ENCODE measurements at regions not wholly inside any gene's neighbourhood (a gene's known extent, or its start where the extent isn't known, plus 50 kb on each side); places are given as distances from the start of the nearest gene placed in this dataset.

DNA sequence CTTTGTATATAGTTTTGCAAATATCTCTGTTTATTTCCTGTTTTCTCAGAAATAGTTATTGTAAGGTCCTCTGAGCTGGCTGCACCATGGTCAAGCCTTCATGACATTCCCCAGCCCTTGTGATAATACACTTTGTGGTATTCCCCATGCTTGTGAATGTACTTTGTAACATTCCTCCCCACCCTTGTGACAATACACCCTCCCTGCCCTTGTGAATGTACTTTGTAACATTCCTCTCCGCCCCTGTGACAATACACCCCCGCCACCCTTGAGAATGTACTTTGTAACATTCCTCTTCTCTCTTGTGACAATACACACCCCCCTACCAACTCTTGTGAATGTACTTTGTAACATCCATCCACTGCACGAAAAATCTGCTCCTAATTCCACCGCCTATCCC lies 530.7 kb downstream of the CENPC start:
- Histone ChIP-seq H3K9ac (ENCODE audit: control insufficient read depth, extremely low read depth, insufficient read depth, low read length) (no peak overlapping the region), H3K36me3 (ENCODE audit: control insufficient read depth in 2 of 2, extremely low read depth in 1 of 2, insufficient read depth in 2 of 2, low read length in 2 of 2) (no peaks in the 10 kb centered on the region), H3K9me1 (ENCODE audit: control insufficient read depth, extremely low read depth, insufficient read depth, low read length) (no peaks in the 10 kb centered on the region), H4K20me1 (ENCODE audit: control insufficient read depth, extremely low read depth, insufficient read depth, low read length) (no peaks in the 10 kb centered on the region), H3K79me2 (ENCODE audit: control insufficient read depth, insufficient read depth, low read length) (no peaks in the 10 kb centered on the region), H3K9me3 (ENCODE audit: control insufficient read depth, low read depth, low read length) (no peaks in the 10 kb centered on the region), H3K27ac (ENCODE audit: control insufficient read depth, insufficient read depth, low read length) (no peak overlapping the region), H3K4me3 (ENCODE audit: control insufficient read depth in 2 of 3, extremely low read depth in 1 of 3, insufficient read depth in 2 of 3, low read depth in 1 of 3, low read length in 3 of 3) (no peak overlapping the region), H3K27me3 (ENCODE audit: control insufficient read depth, extremely low read depth, insufficient read depth, low read length) (no peaks in the 10 kb centered on the region), H3K4me2 (ENCODE audit: control insufficient read depth, extremely low read depth, insufficient read depth, low read depth, low read length) (no peak overlapping the region), H2AFZ (ENCODE audit: control insufficient read depth, low read length) (no peak overlapping the region), H3K4me1 (ENCODE audit: control insufficient read depth, extremely low read depth, insufficient read depth, low read length) (no peaks in the 10 kb centered on the region)
- DNase-seq (ENCODE audit: low read depth, low spot score) = no peak
- dilution Hi-C loops (cut with MboI; ENCODE audit: extremely low pct_ligation_motif_present, low sequenced_read_pairs) = no loop called here
- TF ChIP-seq, protein P1, sequence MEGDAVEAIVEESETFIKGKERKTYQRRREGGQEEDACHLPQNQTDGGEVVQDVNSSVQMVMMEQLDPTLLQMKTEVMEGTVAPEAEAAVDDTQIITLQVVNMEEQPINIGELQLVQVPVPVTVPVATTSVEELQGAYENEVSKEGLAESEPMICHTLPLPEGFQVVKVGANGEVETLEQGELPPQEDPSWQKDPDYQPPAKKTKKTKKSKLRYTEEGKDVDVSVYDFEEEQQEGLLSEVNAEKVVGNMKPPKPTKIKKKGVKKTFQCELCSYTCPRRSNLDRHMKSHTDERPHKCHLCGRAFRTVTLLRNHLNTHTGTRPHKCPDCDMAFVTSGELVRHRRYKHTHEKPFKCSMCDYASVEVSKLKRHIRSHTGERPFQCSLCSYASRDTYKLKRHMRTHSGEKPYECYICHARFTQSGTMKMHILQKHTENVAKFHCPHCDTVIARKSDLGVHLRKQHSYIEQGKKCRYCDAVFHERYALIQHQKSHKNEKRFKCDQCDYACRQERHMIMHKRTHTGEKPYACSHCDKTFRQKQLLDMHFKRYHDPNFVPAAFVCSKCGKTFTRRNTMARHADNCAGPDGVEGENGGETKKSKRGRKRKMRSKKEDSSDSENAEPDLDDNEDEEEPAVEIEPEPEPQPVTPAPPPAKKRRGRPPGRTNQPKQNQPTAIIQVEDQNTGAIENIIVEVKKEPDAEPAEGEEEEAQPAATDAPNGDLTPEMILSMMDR (optimal IDR thresholded peaks at IDR 0.05 in 1 of 3, IDR thresholded peaks at IDR 0.05 in 1 of 3, conservative IDR thresholded peaks at IDR 0.05 in 1 of 3; ENCODE audit: extremely low read depth in 1 of 3, insufficient read depth in 2 of 3, low read length in 3 of 3) = no peak
- TF ChIP-seq EZH2 (IDR thresholded peaks at IDR 0.05; ENCODE audit: low read length) = no peak
- no peak for FAIRE-seq

DNA sequence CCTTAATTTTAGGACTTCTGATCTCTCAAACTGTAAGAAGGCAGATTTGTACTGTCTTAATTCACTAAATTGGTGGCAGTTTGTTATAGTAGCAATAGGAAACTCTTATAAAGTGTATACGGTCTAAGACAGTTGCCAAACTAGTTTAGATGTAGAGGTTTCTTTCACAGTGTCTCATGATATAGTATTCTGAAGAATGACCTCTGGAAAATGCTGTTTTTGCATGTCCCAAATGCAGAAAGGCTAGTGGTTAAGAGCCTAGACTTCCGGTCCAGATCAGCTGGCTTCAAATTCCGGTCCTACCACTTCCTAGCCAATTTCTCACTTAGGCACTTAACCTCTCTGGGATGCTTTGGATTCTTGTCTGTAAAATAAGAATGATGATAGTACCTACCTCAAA lies 538.5 kb downstream of the CENPC start:
- no peak for FAIRE-seq
- no peaks in the 10 kb centered on the region for H3K9me3 ChIP-seq (ENCODE audit: control insufficient read depth, low read depth, low read length)
- dilution Hi-C loops (cut with MboI; ENCODE audit: extremely low pct_ligation_motif_present, low sequenced_read_pairs) = no loop called here
- no peaks in the 10 kb centered on the region for H3K79me2 ChIP-seq (ENCODE audit: control insufficient read depth, insufficient read depth, low read length)
- H4K20me1 ChIP-seq (ENCODE audit: control insufficient read depth, extremely low read depth, insufficient read depth, low read length) = no peaks in the 10 kb centered on the region
- DNase-seq (ENCODE audit: low read depth, low spot score) = no peak
- H3K4me3 ChIP-seq (ENCODE audit: control insufficient read depth in 2 of 3, extremely low read depth in 1 of 3, insufficient read depth in 2 of 3, low read depth in 1 of 3, low read length in 3 of 3) = no peak overlapping the region
- TF ChIP-seq, protein P1 (optimal IDR thresholded peaks at IDR 0.05 in 1 of 3, IDR thresholded peaks at IDR 0.05 in 1 of 3, conservative IDR thresholded peaks at IDR 0.05 in 1 of 3; ENCODE audit: extremely low read depth in 1 of 3, insufficient read depth in 2 of 3, low read length in 3 of 3) = no peak
- TF ChIP-seq EZH2 (IDR thresholded peaks at IDR 0.05; ENCODE audit: low read length) = no peak
- H3K4me2 ChIP-seq (ENCODE audit: control insufficient read depth, extremely low read depth, insufficient read depth, low read depth, low read length) = no peak overlapping the region
- H2AFZ ChIP-seq (ENCODE audit: control insufficient read depth, low read length) = no peak overlapping the region
- no peaks in the 10 kb centered on the region for H3K36me3 ChIP-seq (ENCODE audit: control insufficient read depth in 2 of 2, extremely low read depth in 1 of 2, insufficient read depth in 2 of 2, low read length in 2 of 2)
- H3K27me3 ChIP-seq (ENCODE audit: control insufficient read depth, extremely low read depth, insufficient read depth, low read length) = no peaks in the 10 kb centered on the region
- H3K4me1 ChIP-seq (ENCODE audit: control insufficient read depth, extremely low read depth, insufficient read depth, low read length) = peaks cover 2% of the 10 kb centered on the region
- H3K9me1 ChIP-seq (ENCODE audit: control insufficient read depth, extremely low read depth, insufficient read depth, low read length) = no peaks in the 10 kb centered on the region
- no peak overlapping the region for H3K27ac ChIP-seq (ENCODE audit: control insufficient read depth, insufficient read depth, low read length)
- no peak overlapping the region for H3K9ac ChIP-seq (ENCODE audit: control insufficient read depth, extremely low read depth, insufficient read depth, low read length)

Measured in keratinocyte (primary cell).